Prostate gland (tissue), 2 donors: ENCODE measurements at regions not wholly inside any gene's neighbourhood (a gene's known extent, or its start where the extent isn't known, plus 50 kb on each side); places are given as distances from the start of the nearest gene placed in this dataset.

Source experiments
- DNase-seq: peaks from one replicate; pipeline ENCODE4 v3.0.0-alpha.2; 2019; ENCODE audit warnings: low spot score
- H3K27ac ChIP-seq, 2 donors: fragments of 200-600 bp; sonication (generic); 2 replicates each; pipeline ENCODE4 v1.5.1; 2017 to 2019
- H3K27me3 ChIP-seq: fragments of 200-600 bp; sonication (generic); replicated peaks from 2 replicates; pipeline ENCODE4 v1.5.1; 2019; ENCODE audit not compliant: insufficient read depth
- H3K36me3 ChIP-seq, 2 donors: fragments of 200-600 bp; sonication (generic); 1 replicate in 1 of 2; 2 replicates in 1 of 2; pipeline versions ENCODE4 v1.5.1 to v1.8.1; 2017 to 2019
- H3K4me1 ChIP-seq: fragments of 200-600 bp; sonication (generic); replicated peaks from 2 replicates; pipeline ENCODE4 v1.5.1; 2019
- H3K4me3 ChIP-seq, 2 donors: fragments of 200-600 bp; sonication (generic); 2 replicates each; pipeline ENCODE4 v1.5.1; 2017 to 2019
- H3K9me3 ChIP-seq: fragments of 200-600 bp; sonication (generic); 2 replicates; pipeline ENCODE4 v1.5.1; 2017
- POLR2A ChIP-seq: fragments of 450-650 bp; IDR thresholded peaks from one replicate; pipeline ENCODE4 v1.6.1; 2016; ENCODE audit warnings: antibody characterized with exemption, mild to moderate bottlenecking
- POLR2AphosphoS5 ChIP-seq: sonication (generic); formaldehyde crosslinking; IDR thresholded peaks from one replicate; pipeline ENCODE4 v1.6.1; 2017; ENCODE audit warnings: antibody characterized with exemption
- WGBS: methylation state at CpG from one replicate; pipeline ENCODE4 v1.1.5; 2018; 5-methylcytosine and 5-hydroxymethylcytosine counted together
- intact Hi-C: fragments of 100-400 bp; cut with DNase I; formaldehyde crosslinking; loops from one replicate; pipeline ENCODE4 v1.14.2; 2022
- TF ChIP-seq, protein P1 (sequence below), 4 experiments: fragments of 200-600 bp in 2 of 4; fragments of 450-650 bp in 2 of 4; sonication (generic) in 2 of 4; IDR thresholded peaks; 1 replicate in 3 of 4; 2 replicates in 1 of 4; pipeline ENCODE4 v1.5.1; 2016 to 2019; ENCODE audit warnings: antibody characterized with exemption in 4 of 4, mild to moderate bottlenecking in 2 of 4, moderate library complexity in 2 of 4

DNA sequence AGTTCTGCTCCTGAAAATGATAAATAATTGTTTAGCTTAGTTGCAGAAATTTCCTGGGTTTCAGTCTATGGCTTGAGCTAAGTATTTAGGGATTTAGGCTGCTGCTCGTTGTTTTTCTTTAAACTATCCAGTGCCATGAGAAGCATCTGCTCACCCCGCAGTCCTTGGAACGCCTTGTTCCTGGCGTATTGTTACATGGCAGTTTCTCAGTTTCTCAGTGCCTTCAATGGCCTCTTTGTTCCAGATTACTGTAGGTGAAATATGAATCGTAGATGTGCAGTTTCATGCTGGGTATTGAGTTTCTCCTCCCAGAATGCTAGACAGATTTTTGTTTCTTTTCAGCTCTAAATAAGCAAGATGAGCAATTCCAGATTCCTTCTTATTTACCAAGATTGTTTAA, 269.5 kb upstream of the GBE1 start:
- no peaks in the 10 kb centered on the region for H3K36me3 ChIP-seq
- whole genome bisulfite sequencing, result 19% methylated on average over 5 of the region's 5 CpGs
- no peaks in the 10 kb centered on the region for H3K9me3 ChIP-seq
- intact Hi-C loops, result no loop called here
- no peak overlapping the region for H3K4me3 ChIP-seq
- no peak overlapping the region for H3K27ac ChIP-seq
- H3K4me1 ChIP-seq, result no peaks in the 10 kb centered on the region
- TF ChIP-seq POLR2AphosphoS5 (peak; percentile 18), POLR2A (no peak)
- TF ChIP-seq, protein P1, sequence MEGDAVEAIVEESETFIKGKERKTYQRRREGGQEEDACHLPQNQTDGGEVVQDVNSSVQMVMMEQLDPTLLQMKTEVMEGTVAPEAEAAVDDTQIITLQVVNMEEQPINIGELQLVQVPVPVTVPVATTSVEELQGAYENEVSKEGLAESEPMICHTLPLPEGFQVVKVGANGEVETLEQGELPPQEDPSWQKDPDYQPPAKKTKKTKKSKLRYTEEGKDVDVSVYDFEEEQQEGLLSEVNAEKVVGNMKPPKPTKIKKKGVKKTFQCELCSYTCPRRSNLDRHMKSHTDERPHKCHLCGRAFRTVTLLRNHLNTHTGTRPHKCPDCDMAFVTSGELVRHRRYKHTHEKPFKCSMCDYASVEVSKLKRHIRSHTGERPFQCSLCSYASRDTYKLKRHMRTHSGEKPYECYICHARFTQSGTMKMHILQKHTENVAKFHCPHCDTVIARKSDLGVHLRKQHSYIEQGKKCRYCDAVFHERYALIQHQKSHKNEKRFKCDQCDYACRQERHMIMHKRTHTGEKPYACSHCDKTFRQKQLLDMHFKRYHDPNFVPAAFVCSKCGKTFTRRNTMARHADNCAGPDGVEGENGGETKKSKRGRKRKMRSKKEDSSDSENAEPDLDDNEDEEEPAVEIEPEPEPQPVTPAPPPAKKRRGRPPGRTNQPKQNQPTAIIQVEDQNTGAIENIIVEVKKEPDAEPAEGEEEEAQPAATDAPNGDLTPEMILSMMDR (IDR thresholded peaks at IDR 0.05), result no peak
- no peaks in the 10 kb centered on the region for H3K27me3 ChIP-seq
- no peak for DNase-seq

DNA sequence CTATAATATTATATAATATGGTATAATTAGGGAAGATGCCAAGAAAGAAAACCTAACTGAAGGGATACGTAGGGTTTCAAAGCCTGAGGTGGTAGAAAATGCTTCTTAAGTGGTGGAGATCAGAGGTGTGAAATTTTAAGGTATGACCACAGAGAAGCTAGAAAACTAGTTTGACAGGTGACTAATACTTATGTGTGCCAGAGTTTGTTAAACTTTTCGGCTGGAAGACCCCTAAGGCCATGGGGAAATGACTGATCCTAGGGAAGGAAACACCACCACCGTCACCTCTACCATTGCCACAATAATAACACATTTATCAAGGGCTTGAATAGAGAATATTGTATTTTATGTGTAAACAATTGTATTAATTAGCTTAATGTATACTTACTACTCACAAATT, 261.4 kb upstream of the GBE1 start:
- no peaks in the 10 kb centered on the region for H3K9me3 ChIP-seq
- H3K4me1 ChIP-seq, result no peaks in the 10 kb centered on the region
- TF ChIP-seq POLR2A (no peak), POLR2AphosphoS5 (no peak)
- TF ChIP-seq, protein P1 (IDR thresholded peaks at IDR 0.05), result no peak

DNA sequence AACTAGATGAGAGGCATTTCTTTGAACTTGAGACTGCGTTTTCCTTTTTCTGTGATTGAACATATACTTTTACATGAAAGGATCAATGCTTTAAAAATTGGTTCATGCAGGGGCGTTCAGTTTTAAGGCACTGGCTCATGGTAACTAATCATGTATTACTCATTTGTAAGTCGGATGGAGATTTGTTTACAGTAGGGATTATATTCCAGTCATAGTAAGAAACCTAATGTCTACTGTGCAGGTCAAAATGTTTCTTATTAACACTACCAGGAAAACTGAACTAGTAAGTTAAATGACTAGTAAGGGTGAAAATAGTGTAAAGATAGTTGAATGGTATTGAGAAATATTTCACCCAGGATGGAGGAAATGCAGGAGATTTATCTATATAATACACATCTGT, 258.8 kb upstream of the GBE1 start:
- H3K9me3 ChIP-seq, result no peaks in the 10 kb centered on the region
- no peaks in the 10 kb centered on the region for H3K36me3 ChIP-seq
- H3K27ac ChIP-seq, result no peak overlapping the region
- no peak for DNase-seq
- H3K27me3 ChIP-seq, result no peaks in the 10 kb centered on the region
- H3K4me1 ChIP-seq, result no peaks in the 10 kb centered on the region
- H3K4me3 ChIP-seq, result no peak overlapping the region
- intact Hi-C loops, result no loop called here
- no peak for TF ChIP-seq POLR2A
- TF ChIP-seq POLR2AphosphoS5, result no peak
- TF ChIP-seq, protein P1 (IDR thresholded peaks at IDR 0.05), result no peak
- WGBS, result 86% methylated on average over 3 of the region's 3 CpGs

More for the DNA sequence above, 261.4 kb upstream of the GBE1 start:
- WGBS, result 88% methylated on average over 3 of the region's 3 CpGs
- H3K36me3 ChIP-seq, result no peaks in the 10 kb centered on the region
- intact Hi-C loops, result no loop called here
- H3K4me3 ChIP-seq, result no peak overlapping the region
- H3K27me3 ChIP-seq, result no peaks in the 10 kb centered on the region
- no peak overlapping the region for H3K27ac ChIP-seq
- no peak for DNase-seq

DNA sequence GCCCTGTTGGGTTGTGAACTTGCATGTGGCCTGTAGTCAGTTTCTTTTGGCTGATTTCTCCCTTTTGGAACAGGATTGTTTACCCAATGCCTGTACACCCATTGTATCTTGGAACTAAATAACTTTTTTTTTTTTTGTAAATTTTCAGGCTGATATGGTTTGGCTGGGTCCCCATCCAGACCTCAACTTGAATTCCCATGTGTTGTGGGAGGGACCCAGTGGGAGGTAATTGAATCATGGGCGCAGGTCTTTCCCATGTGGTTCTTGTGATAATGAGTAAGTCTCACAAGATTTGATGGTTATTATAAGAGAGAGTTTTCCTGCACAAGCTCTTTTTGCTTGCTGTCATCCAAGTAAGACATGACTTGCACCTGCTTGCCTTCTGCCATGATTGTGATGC, 253.8 kb upstream of the GBE1 start:
- intact Hi-C loops, result no loop called here
- H3K36me3 ChIP-seq, result no peaks in the 10 kb centered on the region
- H3K9me3 ChIP-seq, result no peaks in the 10 kb centered on the region
- WGBS, result 100% methylated on average over 1 of the region's 1 CpG
- no peak overlapping the region for H3K27ac ChIP-seq
- DNase-seq, result no peak
- TF ChIP-seq POLR2A (no peak), POLR2AphosphoS5 (no peak)
- TF ChIP-seq, protein P1 (IDR thresholded peaks at IDR 0.05), result no peak
- H3K27me3 ChIP-seq, result no peaks in the 10 kb centered on the region
- H3K4me1 ChIP-seq, result no peaks in the 10 kb centered on the region
- H3K4me3 ChIP-seq, result no peak overlapping the region

DNA sequence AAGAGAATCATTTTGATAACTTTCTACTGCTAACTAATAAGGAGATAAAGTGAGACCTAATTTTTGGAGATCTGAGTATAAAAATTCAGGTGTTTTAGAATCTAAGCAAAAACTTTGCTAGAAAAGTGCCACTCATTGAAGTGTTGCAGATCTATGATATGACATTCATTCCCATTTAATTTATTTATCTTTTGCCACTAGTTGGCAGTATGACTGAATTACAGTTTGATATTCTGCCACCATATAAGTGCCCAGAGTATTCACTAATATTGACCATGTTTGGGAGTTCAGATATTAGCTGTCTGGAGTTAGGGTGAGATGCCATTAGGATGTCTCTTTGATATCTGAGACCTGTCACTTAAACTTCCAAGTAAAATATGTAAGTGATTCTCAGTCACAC, 251.3 kb upstream of the GBE1 start:
- Histone ChIP-seq H3K27me3 (no peaks in the 10 kb centered on the region), H3K4me3 (no peak overlapping the region), H3K9me3 (no peaks in the 10 kb centered on the region), H3K4me1 (no peaks in the 10 kb centered on the region), H3K36me3 (no peaks in the 10 kb centered on the region), H3K27ac (no peak overlapping the region)
- intact Hi-C loops, result no loop called here
- no peak for DNase-seq
- TF ChIP-seq, protein P1 (IDR thresholded peaks at IDR 0.05), result no peak
- TF ChIP-seq POLR2A (no peak), POLR2AphosphoS5 (no peak)
